Skeletal muscle satellite cell (primary cell): ENCODE measurements at regions not wholly inside any gene's neighbourhood (a gene's known extent, or its start where the extent isn't known, plus 50 kb on each side); places are given as distances from the start of the nearest gene placed in this dataset.
A peak's percentile ranks its signal among the peaks of the same experiment; 100 is the strongest.

Experiments
- H3K27me3 ChIP-seq: 2 replicates; pipeline ENCODE4 v1.7.0; 2013; ENCODE audit warnings: low read length; ENCODE audit not compliant: control insufficient read depth, insufficient read depth
- H3K36me3 ChIP-seq: 2 replicates; pipeline ENCODE4 v1.7.0; 2013; ENCODE audit warnings: mild to moderate bottlenecking, control low read depth, low read length; ENCODE audit not compliant: insufficient read depth
- H3K4me1 ChIP-seq: 2 replicates; pipeline ENCODE4 v1.7.0; 2013; ENCODE audit warnings: low read length; ENCODE audit not compliant: control insufficient read depth, insufficient read depth
- H3K4me2 ChIP-seq: 2 replicates; pipeline ENCODE4 v1.7.0; 2013; ENCODE audit warnings: mild to moderate bottlenecking, low read length
- H3K4me3 ChIP-seq: 2 replicates; pipeline ENCODE4 v1.7.0; 2013; ENCODE audit warnings: low read length
- H3K9ac ChIP-seq: 2 replicates; pipeline ENCODE4 v1.7.0; 2013; ENCODE audit warnings: mild to moderate bottlenecking, low read depth, low read length, moderate library complexity
- H3K9me3 ChIP-seq: replicated peaks from 2 replicates; pipeline ENCODE4 v1.7.0; 2013; ENCODE audit warnings: mild to moderate bottlenecking, control low read depth, low read length

DNA sequence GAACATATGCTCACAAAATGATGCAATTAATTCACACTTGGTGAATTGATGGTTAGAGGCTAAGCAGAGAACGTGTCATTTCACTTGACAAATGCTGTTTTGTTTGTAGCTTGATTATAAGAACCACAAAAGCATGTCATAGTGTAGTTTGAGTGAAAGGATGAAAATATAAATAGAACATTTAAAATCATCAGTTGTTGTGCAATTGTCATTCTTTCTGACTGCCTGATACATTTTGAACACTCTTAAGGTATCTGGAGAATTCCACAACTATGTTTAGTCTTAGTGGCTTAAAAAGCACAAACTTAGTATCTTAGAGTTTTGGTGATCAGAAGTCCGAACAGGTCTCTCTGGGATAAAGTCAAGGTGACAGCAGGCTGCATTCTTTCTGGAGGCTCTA lies 129.4 kb downstream of the BASP1 start:
- H3K4me1 ChIP-seq = peaks cover 3% of the 10 kb centered on the region
- H3K4me2 ChIP-seq = no peak overlapping the region
- no peaks in the 10 kb centered on the region for H3K9me3 ChIP-seq
- peaks cover 12% of the 10 kb centered on the region for H3K27me3 ChIP-seq
- H3K9ac ChIP-seq = no peak overlapping the region
- no peak overlapping the region for H3K4me3 ChIP-seq
- no peaks in the 10 kb centered on the region for H3K36me3 ChIP-seq

- Histone ChIP-seq H3K4me1 (peaks cover 3% of the 10 kb centered on the region), H3K27me3 (peaks cover 15% of the 10 kb centered on the region), H3K9ac (no peak overlapping the region), H3K9me3 (no peaks in the 10 kb centered on the region), H3K4me3 (no peak overlapping the region), H3K4me2 (no peak overlapping the region), H3K36me3 (no peaks in the 10 kb centered on the region)
Measured at GRCh38 chr5:17352223-17352622, 134.8 kb downstream of the BASP1 start.

- peaks cover 6% of the 10 kb centered on the region for H3K4me1 ChIP-seq
- no peak overlapping the region for H3K9ac ChIP-seq
- H3K4me3 ChIP-seq = no peak overlapping the region
- no peaks in the 10 kb centered on the region for H3K36me3 ChIP-seq
- H3K27me3 ChIP-seq = peaks cover 15% of the 10 kb centered on the region
- no peaks in the 10 kb centered on the region for H3K9me3 ChIP-seq
- no peak overlapping the region for H3K4me2 ChIP-seq
Measured at GRCh38 chr5:17354265-17354664, 136.8 kb downstream of the BASP1 start.

DNA sequence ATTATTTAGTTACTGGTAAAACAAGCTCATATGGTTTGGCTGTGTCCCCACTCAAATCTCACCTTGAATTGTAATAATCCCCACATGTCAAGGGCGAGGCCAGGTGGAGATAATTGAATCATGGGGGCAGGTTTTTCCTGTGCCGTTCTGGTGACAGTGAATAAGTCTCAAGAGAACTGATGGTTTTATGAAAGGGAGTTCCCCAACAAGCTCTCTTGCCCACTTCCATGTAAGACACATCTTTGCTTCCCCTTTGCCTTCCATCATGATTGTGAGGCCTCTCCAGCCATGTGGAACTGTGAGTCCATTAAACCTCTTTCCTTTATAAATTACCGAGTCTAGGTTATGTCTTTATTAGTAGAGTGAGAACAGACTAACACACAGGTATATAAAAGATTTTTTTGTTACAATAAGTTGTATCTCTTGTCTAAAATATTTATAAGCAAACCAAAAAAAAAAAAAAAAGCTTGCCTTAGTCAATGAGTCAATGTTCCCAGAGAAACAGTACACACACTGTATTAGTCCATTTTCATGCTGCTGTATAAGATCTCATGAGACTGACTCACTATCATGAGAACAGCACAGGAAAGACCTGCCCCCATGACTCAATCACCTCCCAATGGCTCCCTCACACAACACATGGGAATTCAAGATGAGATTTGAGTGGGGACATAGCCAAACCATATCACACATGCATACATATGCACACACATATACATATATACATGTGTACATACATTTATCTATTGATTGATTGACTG lies 138.3 kb downstream of the BASP1 start:
- Histone ChIP-seq H3K36me3 (no peaks in the 10 kb centered on the region), H3K9me3 (no peaks in the 10 kb centered on the region), H3K4me2 (no peak overlapping the region), H3K9ac (no peak overlapping the region), H3K4me3 (no peak overlapping the region), H3K4me1 (peaks cover 10% of the 10 kb centered on the region), H3K27me3 (peaks cover 8% of the 10 kb centered on the region)

DNA sequence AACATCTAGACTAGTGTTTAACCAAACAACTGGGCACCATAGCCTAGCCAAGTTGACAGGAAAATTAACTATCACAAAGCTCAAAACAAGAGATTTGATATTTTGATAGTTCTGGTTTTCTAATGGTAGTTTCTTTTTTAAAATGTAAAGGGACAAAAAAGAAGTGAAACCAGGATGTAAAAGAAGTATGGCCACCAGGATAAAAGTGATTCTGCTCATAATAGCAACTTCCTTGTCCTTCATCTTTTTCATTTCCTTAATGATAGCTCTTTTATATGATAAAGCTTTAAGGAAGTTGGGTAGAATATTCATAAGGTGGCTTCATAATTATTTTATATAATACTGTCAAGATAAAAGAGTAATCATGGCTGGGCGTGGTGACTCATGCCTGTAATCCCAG lies 139.1 kb downstream of the BASP1 start:
- H3K9me3 ChIP-seq = no peaks in the 10 kb centered on the region
- H3K4me2 ChIP-seq = no peak overlapping the region
- H3K27me3 ChIP-seq = peaks cover 3% of the 10 kb centered on the region
- H3K4me1 ChIP-seq = peaks cover 10% of the 10 kb centered on the region
- no peaks in the 10 kb centered on the region for H3K36me3 ChIP-seq
- H3K9ac ChIP-seq = no peak overlapping the region
- no peak overlapping the region for H3K4me3 ChIP-seq

- H3K4me2 ChIP-seq = no peak overlapping the region
- H3K4me3 ChIP-seq = no peak overlapping the region
- no peaks in the 10 kb centered on the region for H3K36me3 ChIP-seq
- peaks cover 1% of the 10 kb centered on the region for H3K27me3 ChIP-seq
- H3K4me1 ChIP-seq = peaks cover 10% of the 10 kb centered on the region
- no peaks in the 10 kb centered on the region for H3K9me3 ChIP-seq
- H3K9ac ChIP-seq = no peak overlapping the region
Measured at GRCh38 chr5:17357504-17357903, 140.1 kb downstream of the BASP1 start.

DNA sequence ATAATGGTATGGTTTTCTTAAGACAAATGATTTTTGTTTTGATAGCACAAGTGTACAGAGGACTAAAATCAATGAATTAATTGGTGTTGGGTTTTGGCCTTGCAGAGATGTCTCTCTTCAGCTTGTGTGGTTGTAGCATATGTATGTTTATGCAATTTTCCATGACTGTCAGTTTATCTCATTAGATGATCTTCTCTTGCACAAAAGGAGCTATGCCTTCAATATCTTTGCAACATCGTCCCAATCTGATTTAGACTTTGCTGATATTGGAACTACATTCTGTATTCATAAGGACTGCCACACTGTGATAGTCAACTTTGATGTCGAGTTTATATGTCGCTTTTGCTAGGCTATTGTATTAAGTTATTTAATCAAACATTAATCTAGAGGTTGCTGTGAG lies 140.0 kb upstream of the TAF11L2 start:
- Histone ChIP-seq H3K4me3 (no peak overlapping the region), H3K4me1 (peaks cover 10% of the 10 kb centered on the region), H3K4me2 (no peak overlapping the region), H3K9ac (no peak overlapping the region), H3K9me3 (no peaks in the 10 kb centered on the region), H3K27me3 (no peaks in the 10 kb centered on the region), H3K36me3 (no peaks in the 10 kb centered on the region)

DNA sequence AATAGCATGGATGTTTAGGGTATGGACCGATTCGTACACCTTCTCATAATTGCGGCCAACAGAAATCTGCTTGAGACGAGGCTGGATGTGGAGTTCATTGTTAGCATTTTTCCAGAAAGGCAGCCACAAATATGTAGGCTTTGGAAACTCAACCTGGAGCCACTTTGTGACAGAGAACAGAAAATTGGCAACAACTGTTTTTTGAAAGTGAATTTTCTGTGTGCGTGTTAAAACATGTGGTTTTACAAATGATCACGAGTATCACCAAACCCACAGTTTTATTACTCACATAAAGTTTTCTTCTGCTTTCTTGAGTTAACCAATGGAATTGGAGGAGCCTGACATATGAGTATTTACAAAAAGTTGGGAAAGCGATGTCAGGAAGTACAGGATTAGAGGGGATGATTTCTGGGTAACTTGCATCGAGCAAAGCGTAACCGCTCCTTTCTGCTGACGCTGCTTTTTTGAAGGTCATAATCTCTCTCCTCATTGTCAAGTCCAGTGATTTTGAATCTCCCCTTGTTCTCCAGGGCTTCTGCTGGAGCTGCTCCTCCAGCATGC lies 138.5 kb upstream of the TAF11L2 start:
- H3K36me3 ChIP-seq = no peaks in the 10 kb centered on the region
- peaks cover 10% of the 10 kb centered on the region for H3K4me1 ChIP-seq
- H3K4me2 ChIP-seq = peak overlapping the region; percentile 39
- H3K9ac ChIP-seq = peak overlapping the region; percentile 2
- H3K9me3 ChIP-seq = no peaks in the 10 kb centered on the region
- peak overlapping the region; percentile 26 for H3K4me3 ChIP-seq
- no peaks in the 10 kb centered on the region for H3K27me3 ChIP-seq

DNA sequence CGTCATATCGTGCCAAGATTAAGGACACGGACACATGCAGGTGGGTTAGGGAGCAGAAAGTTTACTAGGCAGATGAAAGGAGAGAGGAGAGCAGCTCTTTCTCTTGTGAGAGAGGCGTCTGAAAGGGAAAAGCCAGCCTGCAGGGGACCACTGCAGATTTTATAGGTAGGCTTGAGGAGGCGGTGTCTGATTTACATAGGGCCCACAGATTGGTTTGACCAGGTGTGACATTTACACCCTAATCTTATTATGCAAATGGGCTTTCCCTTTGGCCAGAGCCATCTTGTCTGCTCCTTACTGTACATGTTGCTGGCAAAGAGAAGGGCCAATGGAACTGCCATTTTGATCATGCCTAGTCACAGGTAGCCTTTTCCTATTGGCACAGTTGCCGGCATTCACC lies 137.2 kb upstream of the TAF11L2 start:
- Histone ChIP-seq H3K4me1 (peaks cover 10% of the 10 kb centered on the region), H3K9me3 (no peaks in the 10 kb centered on the region), H3K4me3 (no peak overlapping the region), H3K27me3 (peaks cover 10% of the 10 kb centered on the region), H3K36me3 (no peaks in the 10 kb centered on the region), H3K9ac (no peak overlapping the region), H3K4me2 (no peak overlapping the region)

GRCh38 chr5:17361331-17361730 lies 136.7 kb upstream of the TAF11L2 start:
- Histone ChIP-seq H3K9ac (no peak overlapping the region), H3K4me1 (peaks cover 7% of the 10 kb centered on the region), H3K4me2 (no peak overlapping the region), H3K27me3 (peaks cover 13% of the 10 kb centered on the region), H3K9me3 (no peaks in the 10 kb centered on the region), H3K36me3 (no peaks in the 10 kb centered on the region), H3K4me3 (no peak overlapping the region)

GRCh38 chr5:17364987-17365810 lies 132.8 kb upstream of the TAF11L2 start:
- Histone ChIP-seq H3K9ac (no peak overlapping the region), H3K4me1 (no peaks in the 10 kb centered on the region), H3K27me3 (peaks cover 27% of the 10 kb centered on the region), H3K36me3 (no peaks in the 10 kb centered on the region), H3K4me2 (no peak overlapping the region), H3K9me3 (no peaks in the 10 kb centered on the region), H3K4me3 (no peak overlapping the region)
